AG04449 (cell line): ENCODE measurements at regions not wholly inside any gene's neighbourhood (a gene's known extent, or its start where the extent isn't known, plus 50 kb on each side); places are given as distances from the start of the nearest gene placed in this dataset.
A peak's percentile ranks its signal among the peaks of the same experiment; 100 is the strongest.

Experiments
- CTCF ChIA-PET: fragments of 350-600 bp; formaldehyde crosslinking; extraction: SDS; loops from one replicate; lab custom pipeline; 2021; ENCODE audit warnings: antibody characterized with exemption; lab: Yijun Ruan, JAX
- POLR2A ChIA-PET: fragments of 400-600, 350-600 bp; formaldehyde crosslinking; extraction: SDS; loops from one replicate; lab custom pipeline; 2020; ENCODE audit warnings: antibody characterized with exemption, inconsistent platforms; lab: Yijun Ruan, JAX
- DNase-seq: peaks from one replicate; pipeline ENCODE4 v3.0.0-alpha.2; 2010; ENCODE audit warnings: low read depth, low spot score
- H3K4me3 ChIP-seq: 2 replicates; pipeline ENCODE4 v1.5.1; 2011; ENCODE audit warnings: low read depth, mild to moderate bottlenecking, control low read depth, low read length
- TF ChIP-seq, protein P1 (sequence below): IDR thresholded peaks from one replicate; pipeline ENCODE4 v1.5.1; 2011; ENCODE audit warnings: mild to moderate bottlenecking, moderate library complexity, low read length, control low read depth, inconsistent platforms; ENCODE audit not compliant: insufficient read depth; ENCODE audit errors: missing control alignments

DNA sequence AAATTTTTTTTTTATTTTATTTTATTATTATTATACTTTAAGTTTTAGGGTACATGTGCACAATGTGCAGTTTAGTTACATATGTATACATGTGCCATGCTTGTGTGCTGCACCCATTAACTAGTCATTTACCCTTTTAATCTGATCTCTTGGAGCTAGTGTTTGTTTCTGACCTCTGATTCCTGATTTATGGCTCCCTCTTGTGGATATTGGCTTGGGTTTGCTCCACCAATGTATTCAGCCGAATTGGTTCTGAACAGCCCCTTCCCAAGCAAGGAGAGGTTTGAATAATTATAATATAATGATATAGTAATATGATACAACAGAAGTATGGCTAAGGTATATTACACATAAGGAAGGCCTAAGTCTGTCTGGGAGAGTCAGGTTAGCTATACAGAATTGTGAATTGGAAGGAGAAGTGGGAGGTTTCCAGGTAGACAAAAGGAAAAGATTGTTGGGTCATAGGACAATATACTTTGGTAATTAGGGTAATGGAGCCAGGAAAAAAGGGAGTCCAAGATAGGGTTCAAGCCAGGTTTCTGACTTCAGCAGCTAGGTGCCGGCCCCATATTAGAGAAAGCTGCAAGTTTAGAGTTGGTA is 53.1 kb upstream of the HMCN1 start:
- TF ChIP-seq, protein P1, sequence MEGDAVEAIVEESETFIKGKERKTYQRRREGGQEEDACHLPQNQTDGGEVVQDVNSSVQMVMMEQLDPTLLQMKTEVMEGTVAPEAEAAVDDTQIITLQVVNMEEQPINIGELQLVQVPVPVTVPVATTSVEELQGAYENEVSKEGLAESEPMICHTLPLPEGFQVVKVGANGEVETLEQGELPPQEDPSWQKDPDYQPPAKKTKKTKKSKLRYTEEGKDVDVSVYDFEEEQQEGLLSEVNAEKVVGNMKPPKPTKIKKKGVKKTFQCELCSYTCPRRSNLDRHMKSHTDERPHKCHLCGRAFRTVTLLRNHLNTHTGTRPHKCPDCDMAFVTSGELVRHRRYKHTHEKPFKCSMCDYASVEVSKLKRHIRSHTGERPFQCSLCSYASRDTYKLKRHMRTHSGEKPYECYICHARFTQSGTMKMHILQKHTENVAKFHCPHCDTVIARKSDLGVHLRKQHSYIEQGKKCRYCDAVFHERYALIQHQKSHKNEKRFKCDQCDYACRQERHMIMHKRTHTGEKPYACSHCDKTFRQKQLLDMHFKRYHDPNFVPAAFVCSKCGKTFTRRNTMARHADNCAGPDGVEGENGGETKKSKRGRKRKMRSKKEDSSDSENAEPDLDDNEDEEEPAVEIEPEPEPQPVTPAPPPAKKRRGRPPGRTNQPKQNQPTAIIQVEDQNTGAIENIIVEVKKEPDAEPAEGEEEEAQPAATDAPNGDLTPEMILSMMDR, result peak; percentile 49
- DNase-seq, result no peak
- H3K4me3 ChIP-seq, result no peak overlapping the region
- ChIA-PET CTCF (interaction anchor here (0.6 to 3.7 kb wide), 52 partner anchors 8 to 926 kb away, joined by 3 to 40 read pairs (median 3); partner anchors contain the start of genes EDEM3 and IVNS1ABP), POLR2A (no interaction called here)

DNA sequence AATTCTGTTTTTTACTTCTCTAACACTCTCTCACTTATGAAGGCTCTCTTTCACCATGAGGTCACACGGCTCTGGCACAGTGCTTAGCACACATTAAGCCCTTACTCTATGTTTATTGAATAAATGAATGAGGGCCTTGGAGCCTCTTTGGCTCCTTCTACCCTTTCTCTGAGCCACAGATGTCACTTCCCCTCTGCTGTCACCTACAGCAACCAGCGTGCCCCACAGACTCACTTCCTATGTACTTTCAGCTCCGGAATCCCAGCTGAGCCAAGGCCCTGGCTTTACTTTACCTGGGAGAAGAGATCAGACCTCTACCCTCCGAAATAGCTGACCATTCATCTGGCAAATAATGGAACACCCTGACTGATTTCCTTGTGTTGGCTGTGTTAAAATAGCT is 53.7 kb upstream of the HMCN1 start:
- TF ChIP-seq, protein P1, result no peak
- no peak overlapping the region for H3K4me3 ChIP-seq
- ChIA-PET CTCF (interaction anchor here (0.6 to 3.7 kb wide), 50 partner anchors 9 to 925 kb away, joined by 3 to 40 read pairs (median 3); partner anchors contain the start of genes EDEM3 and IVNS1ABP), POLR2A (no interaction called here)
- DNase-seq, result no peak

DNA sequence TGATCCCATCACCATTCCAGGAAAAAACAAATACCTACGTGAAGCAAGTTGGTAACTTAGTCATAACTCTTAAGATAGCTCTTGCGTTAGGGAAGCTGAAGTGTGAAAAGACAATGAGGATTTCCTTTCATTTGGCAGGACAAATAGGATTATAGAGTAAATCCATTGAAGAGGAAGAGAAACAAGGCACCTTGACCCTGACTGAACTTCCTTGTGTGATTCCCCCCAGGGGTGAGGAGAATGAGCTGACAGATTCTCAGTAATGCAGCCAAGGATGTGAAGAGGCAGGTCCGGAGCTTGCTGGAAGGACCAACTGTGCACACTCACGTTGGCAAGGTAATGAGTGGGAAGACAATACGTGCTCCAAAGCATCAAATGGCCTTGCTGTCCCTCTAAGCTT is 55.0 kb upstream of the HMCN1 start:
- ChIA-PET POLR2A (no interaction called here), CTCF (interaction anchor here (0.6 to 3.7 kb wide), 12 partner anchors 9 to 692 kb away, joined by 3 to 40 read pairs (median 4); no protein-coding TSS in a partner anchor)
- no peak overlapping the region for H3K4me3 ChIP-seq
- TF ChIP-seq, protein P1, result no peak
- DNase-seq, result no peak

DNA sequence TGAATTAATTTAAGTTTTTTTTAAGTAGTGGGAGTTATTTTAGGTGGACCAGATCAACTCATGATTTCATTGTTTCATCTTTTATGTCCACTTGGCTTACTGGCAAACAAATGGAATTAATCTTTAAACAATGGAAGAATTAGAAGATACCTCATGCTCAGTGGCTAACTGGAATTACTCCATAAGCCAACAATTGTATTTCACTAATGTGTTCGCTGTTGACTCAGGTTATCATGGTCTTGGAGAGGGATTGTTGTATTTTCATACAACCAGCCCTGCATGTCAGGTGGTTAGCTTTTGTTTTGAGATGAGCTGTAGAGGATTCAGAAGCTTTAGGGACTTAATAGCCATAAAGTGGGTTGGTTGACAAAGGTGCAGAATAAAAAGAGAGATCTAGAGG is 57.2 kb upstream of the HMCN1 start:
- CTCF ChIA-PET, result interaction anchor here (1.0 to 1.2 kb wide), 2 partner anchors 26 to 116 kb away, joined by 3 to 4 read pairs; no protein-coding TSS in a partner anchor
- TF ChIP-seq, protein P1, result no peak
- POLR2A ChIA-PET, result no interaction called here
- DNase-seq, result no peak
- no peak overlapping the region for H3K4me3 ChIP-seq

DNA sequence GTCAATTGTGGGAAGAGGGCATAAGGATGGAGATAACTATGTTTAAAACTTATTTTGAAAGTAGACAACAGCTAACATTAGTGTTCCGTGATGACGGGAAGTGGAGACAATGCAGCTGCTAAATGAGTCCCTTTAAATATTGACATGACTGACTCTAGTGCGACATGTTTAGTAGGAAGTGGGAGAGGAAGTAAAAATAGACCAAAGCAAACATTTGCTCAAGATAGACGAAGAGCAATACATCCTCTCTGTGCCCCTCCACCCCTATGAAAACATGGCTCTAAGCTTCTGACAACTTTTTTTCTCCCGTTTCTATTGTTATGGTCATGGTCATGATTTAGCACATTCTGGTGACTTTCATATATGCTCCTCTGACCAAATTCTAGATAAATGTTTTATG is 60.0 kb upstream of the HMCN1 start:
- H3K4me3 ChIP-seq, result no peak overlapping the region
- no peak for DNase-seq
- TF ChIP-seq, protein P1, result no peak
- POLR2A ChIA-PET, result no interaction called here
- CTCF ChIA-PET, result interaction anchor here (1.2 kb wide), 1 partner anchor 22 kb away, joined by 3 read pairs; no protein-coding TSS in a partner anchor

DNA sequence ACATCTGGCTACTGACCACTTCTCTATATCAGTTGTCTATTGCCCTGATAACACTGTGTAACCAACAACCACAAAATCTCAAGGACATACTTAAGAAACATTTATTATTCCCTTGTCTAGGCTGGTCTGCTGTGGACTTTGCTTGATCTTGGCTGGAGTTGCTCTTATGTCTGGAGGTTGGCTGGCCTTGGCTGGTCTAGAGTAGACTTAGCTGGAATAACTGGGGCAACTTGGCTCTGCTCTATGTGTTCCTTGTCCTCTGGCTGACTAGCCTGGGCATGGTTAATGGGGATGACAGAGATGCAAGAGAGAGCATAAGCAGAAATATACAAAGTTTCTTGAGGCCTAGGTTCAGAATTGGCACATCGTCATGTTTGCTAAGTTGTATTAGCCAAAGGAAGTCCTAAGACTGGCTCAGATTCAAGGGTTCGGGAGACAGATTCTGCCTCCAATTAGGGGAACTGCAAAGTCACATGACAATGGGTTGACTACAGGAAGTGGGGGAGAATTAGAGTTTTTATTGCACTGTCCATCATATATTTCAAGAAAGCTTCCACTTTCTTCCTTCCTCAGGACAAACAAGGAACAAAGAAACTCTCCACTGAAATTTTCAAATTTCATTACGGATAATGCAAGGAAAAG is 61.4 kb upstream of the HMCN1 start:
- no peak overlapping the region for H3K4me3 ChIP-seq
- CTCF ChIA-PET, result interaction anchor here (1.6 to 4.6 kb wide), 3 partner anchors 8 to 433 kb away, joined by 3 to 49 read pairs (median 40); no protein-coding TSS in a partner anchor
- TF ChIP-seq, protein P1, result no peak
- DNase-seq, result no peak
- POLR2A ChIA-PET, result no interaction called here
